Keratinocyte (primary cell): ENCODE measurements at regions not wholly inside any gene's neighbourhood (a gene's known extent, or its start where the extent isn't known, plus 50 kb on each side); places are given as distances from the start of the nearest gene placed in this dataset.

Experiments
- EZH2 ChIP-seq: IDR thresholded peaks from one replicate; pipeline ENCODE4 v1.6.1; 2012; ENCODE audit warnings: inconsistent platforms, mild to moderate bottlenecking, low read length, moderate library complexity
- TF ChIP-seq, protein P1 (sequence below), 3 experiments: IDR thresholded peaks in 1 of 3; conservative IDR thresholded peaks in 1 of 3; optimal IDR thresholded peaks in 1 of 3; 2 replicates in 2 of 3; 3 replicates in 1 of 3; pipeline versions ENCODE3 to v1.5.1; 2011; ENCODE audit warnings: low read length in 3 of 3, mild to moderate bottlenecking in 3 of 3, moderate library complexity in 2 of 3, control low read depth in 1 of 3, inconsistent platforms in 1 of 3; ENCODE audit not compliant: insufficient read depth in 2 of 3; ENCODE audit errors: extremely low read depth in 1 of 3

DNA sequence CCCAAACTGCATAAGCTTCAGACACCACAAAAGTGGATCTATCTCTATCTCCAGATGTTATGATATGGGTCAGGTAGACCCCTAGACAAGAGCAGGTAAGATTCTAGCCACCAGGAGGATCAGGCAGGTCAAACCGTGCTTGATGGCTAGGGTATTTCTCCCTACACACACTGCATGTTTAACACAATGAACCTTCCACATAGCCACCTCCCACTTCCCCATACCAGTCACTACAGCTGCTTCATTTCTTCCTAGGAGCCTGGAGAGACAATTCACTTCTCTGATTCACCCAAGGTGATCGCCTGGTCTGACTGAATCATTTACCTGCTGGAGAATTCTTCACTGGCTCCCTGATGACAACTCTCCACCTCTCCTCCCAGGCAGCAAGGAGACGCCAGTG lies 66.0 kb upstream of the MYCN start:
- TF ChIP-seq, protein P1, sequence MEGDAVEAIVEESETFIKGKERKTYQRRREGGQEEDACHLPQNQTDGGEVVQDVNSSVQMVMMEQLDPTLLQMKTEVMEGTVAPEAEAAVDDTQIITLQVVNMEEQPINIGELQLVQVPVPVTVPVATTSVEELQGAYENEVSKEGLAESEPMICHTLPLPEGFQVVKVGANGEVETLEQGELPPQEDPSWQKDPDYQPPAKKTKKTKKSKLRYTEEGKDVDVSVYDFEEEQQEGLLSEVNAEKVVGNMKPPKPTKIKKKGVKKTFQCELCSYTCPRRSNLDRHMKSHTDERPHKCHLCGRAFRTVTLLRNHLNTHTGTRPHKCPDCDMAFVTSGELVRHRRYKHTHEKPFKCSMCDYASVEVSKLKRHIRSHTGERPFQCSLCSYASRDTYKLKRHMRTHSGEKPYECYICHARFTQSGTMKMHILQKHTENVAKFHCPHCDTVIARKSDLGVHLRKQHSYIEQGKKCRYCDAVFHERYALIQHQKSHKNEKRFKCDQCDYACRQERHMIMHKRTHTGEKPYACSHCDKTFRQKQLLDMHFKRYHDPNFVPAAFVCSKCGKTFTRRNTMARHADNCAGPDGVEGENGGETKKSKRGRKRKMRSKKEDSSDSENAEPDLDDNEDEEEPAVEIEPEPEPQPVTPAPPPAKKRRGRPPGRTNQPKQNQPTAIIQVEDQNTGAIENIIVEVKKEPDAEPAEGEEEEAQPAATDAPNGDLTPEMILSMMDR (optimal IDR thresholded peaks at IDR 0.05 in 1 of 3, IDR thresholded peaks at IDR 0.05 in 1 of 3, conservative IDR thresholded peaks at IDR 0.05 in 1 of 3; ENCODE audit: extremely low read depth in 1 of 3, insufficient read depth in 2 of 3, low read length in 3 of 3): no peak
- TF ChIP-seq EZH2: no peak
